Vagina (tissue), 2 donors: ENCODE measurements at regions not wholly inside any gene's neighbourhood (a gene's known extent, or its start where the extent isn't known, plus 50 kb on each side); places are given as distances from the start of the nearest gene placed in this dataset.

Experiments
- DNase-seq, 2 donors: peaks; one replicate each; pipeline ENCODE4 v3.0.0-alpha.2; 2017; ENCODE audit errors: extremely low spot score in 2 of 2
- H3K27ac ChIP-seq: fragments of 200-600 bp; sonication (generic); one replicate; pipeline ENCODE4 v1.5.1; 2019
- H3K27me3 ChIP-seq: fragments of 200-600 bp; sonication (generic); one replicate; pipeline ENCODE4 v1.5.1; 2019
- H3K36me3 ChIP-seq, 2 donors: fragments of 200-600 bp; sonication (generic); one replicate each; pipeline ENCODE4 v1.5.1; 2017 to 2019
- H3K4me1 ChIP-seq: fragments of 200-600 bp; sonication (generic); one replicate; pipeline ENCODE4 v1.5.1; 2019
- H3K4me3 ChIP-seq, 2 donors: fragments of 200-600 bp; sonication (generic); 1 replicate in 1 of 2; 2 replicates in 1 of 2; pipeline ENCODE4 v1.5.1; 2016 to 2019
- H3K9me3 ChIP-seq: fragments of 200-600 bp; sonication (generic); one replicate; pipeline ENCODE4 v1.5.1; 2019
- POLR2A ChIP-seq, 2 donors: fragments of 450-650 bp; IDR thresholded peaks; one replicate each; pipeline ENCODE4 v1.6.1; 2017; ENCODE audit warnings: antibody characterized with exemption in 2 of 2, mild to moderate bottlenecking in 2 of 2, moderate library complexity in 2 of 2
- POLR2AphosphoS5 ChIP-seq, 2 donors: sonication (generic); formaldehyde crosslinking; IDR thresholded peaks; one replicate each; pipeline ENCODE4 v1.9.0; 2017; ENCODE audit warnings: antibody characterized with exemption in 2 of 2, mild to moderate bottlenecking in 2 of 2, low read depth in 1 of 2; ENCODE audit not compliant: insufficient read depth in 1 of 2
- intact Hi-C: fragments of 100-400 bp; cut with DNase I; formaldehyde crosslinking; loops from one replicate; pipeline ENCODE4 v1.15.1; 2023
- TF ChIP-seq, protein P1 (sequence below), 3 experiments: fragments of 450-650 bp in 2 of 3; fragments of 200-600 bp in 1 of 3; sonication (generic) in 1 of 3; IDR thresholded peaks; one replicate each; pipeline ENCODE4 v1.5.1; 2017 to 2019; ENCODE audit warnings: antibody characterized with exemption in 3 of 3, mild to moderate bottlenecking in 2 of 3, moderate library complexity in 2 of 3

DNA sequence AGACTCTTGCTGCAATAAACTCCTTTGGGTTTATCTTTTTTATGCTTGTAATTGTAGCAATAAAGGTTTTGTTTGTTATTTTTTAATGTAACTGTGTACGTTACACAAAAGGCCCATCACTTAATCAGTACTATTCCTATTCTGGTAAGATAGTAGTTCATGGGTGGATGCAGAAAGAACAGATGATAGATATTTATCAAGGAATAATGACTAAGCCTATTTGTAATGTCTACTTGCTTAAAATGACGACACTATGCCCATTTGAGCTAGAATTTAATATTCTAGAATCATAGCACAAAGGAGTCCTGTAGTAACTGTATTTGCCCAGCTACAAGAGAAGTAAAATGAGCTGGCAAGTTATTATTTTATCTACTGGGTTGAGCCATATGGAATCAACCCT is 235.4 kb upstream of the DYNLRB2 start:
- Histone ChIP-seq H3K36me3 (no peaks in the 10 kb centered on the region), H3K4me3 (no peak overlapping the region), H3K9me3 (no peaks in the 10 kb centered on the region), H3K27ac (no peak overlapping the region), H3K4me1 (no peaks in the 10 kb centered on the region), H3K27me3 (no peaks in the 10 kb centered on the region)
- intact Hi-C loops, result no loop called here
- TF ChIP-seq POLR2AphosphoS5 (IDR thresholded peaks at IDR 0.05; ENCODE audit: insufficient read depth in 1 of 2, low read depth in 1 of 2) (no peak), POLR2A (IDR thresholded peaks at IDR 0.05) (no peak)
- TF ChIP-seq, protein P1, sequence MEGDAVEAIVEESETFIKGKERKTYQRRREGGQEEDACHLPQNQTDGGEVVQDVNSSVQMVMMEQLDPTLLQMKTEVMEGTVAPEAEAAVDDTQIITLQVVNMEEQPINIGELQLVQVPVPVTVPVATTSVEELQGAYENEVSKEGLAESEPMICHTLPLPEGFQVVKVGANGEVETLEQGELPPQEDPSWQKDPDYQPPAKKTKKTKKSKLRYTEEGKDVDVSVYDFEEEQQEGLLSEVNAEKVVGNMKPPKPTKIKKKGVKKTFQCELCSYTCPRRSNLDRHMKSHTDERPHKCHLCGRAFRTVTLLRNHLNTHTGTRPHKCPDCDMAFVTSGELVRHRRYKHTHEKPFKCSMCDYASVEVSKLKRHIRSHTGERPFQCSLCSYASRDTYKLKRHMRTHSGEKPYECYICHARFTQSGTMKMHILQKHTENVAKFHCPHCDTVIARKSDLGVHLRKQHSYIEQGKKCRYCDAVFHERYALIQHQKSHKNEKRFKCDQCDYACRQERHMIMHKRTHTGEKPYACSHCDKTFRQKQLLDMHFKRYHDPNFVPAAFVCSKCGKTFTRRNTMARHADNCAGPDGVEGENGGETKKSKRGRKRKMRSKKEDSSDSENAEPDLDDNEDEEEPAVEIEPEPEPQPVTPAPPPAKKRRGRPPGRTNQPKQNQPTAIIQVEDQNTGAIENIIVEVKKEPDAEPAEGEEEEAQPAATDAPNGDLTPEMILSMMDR (IDR thresholded peaks at IDR 0.05), result no peak
- no peak for DNase-seq

DNA sequence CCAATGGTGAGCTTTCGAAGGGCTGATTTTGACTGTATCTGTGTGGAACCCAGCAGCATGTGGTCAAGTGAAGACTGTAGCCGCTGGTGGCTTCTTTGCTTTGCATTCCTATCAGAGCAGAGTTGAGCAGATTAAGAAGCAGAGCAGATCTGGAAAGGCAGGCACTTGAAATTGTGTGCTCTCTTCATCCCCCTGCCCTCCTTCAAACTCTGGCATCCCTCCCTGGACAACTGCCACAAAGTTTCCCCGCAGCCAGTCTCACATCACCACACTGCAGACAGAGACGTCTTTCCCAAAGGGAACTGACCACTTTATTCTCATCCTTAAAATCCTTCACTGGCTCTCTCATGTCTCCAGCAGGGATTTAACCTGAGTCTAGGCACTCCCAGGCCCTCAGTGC is 237.1 kb upstream of the DYNLRB2 start:
- Histone ChIP-seq H3K4me3 (no peak overlapping the region), H3K36me3 (no peaks in the 10 kb centered on the region), H3K27ac (no peak overlapping the region), H3K27me3 (no peaks in the 10 kb centered on the region), H3K9me3 (no peaks in the 10 kb centered on the region), H3K4me1 (no peaks in the 10 kb centered on the region)
- no peak for TF ChIP-seq POLR2AphosphoS5 (IDR thresholded peaks at IDR 0.05; ENCODE audit: insufficient read depth in 1 of 2, low read depth in 1 of 2)
- no peak for TF ChIP-seq POLR2A (IDR thresholded peaks at IDR 0.05)
- TF ChIP-seq, protein P1 (IDR thresholded peaks at IDR 0.05), result no peak
- DNase-seq, result no peak
- intact Hi-C loops, result no loop called here

DNA sequence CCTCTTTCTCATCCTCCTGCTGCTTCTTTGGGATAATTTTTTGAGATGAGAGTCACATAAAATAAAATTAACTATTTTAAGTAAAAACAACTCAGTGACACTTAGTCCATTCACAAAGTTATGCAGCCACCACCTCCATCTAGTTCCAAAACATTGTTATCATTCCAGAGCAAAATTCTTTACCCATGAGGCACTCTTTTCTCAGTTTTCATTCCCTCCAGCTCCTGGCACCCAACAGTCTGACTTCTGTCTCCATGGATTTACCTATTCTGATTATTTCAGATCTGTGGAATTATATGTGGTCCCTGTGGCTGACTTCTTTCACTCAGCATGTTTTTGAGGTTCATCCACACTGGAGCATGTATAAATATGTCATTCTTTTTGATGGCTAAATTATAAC is 239.9 kb upstream of the DYNLRB2 start:
- H3K27ac ChIP-seq, result no peak overlapping the region

DNA sequence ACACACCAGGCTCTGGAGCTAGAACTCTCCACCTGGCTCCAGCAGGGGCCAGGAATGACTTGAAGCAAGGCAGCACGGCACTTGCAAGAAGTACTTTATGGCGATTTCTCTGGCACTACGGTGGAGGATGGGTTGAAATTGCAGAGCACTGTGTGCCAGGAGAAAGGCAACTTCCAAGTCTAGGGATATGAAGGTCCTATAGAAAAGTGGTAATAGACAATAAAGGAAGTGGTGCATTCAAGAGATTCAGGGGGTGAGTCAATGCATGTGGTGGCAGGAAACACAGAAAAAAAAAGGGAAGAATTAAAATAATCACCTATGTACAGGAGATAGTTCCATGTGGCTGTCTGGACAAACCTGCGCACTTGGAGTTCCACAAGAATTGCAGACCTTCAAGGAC is 240.3 kb upstream of the DYNLRB2 start:
- no peaks in the 10 kb centered on the region for H3K27me3 ChIP-seq
- no peak overlapping the region for H3K4me3 ChIP-seq
- H3K36me3 ChIP-seq, result no peaks in the 10 kb centered on the region
- no peaks in the 10 kb centered on the region for H3K4me1 ChIP-seq
- no peak overlapping the region for H3K27ac ChIP-seq
- TF ChIP-seq, protein P1 (IDR thresholded peaks at IDR 0.05), result no peak
- TF ChIP-seq POLR2A (IDR thresholded peaks at IDR 0.05), result no peak
- TF ChIP-seq POLR2AphosphoS5 (IDR thresholded peaks at IDR 0.05; ENCODE audit: insufficient read depth in 1 of 2, low read depth in 1 of 2), result no peak
- DNase-seq, result no peak
- H3K9me3 ChIP-seq, result no peaks in the 10 kb centered on the region
- intact Hi-C loops, result no loop called here

More for the DNA sequence above, 239.9 kb upstream of the DYNLRB2 start:
- Histone ChIP-seq H3K4me1 (no peaks in the 10 kb centered on the region), H3K27me3 (no peaks in the 10 kb centered on the region), H3K9me3 (no peaks in the 10 kb centered on the region), H3K36me3 (no peaks in the 10 kb centered on the region), H3K4me3 (no peak overlapping the region)
- no peak for DNase-seq
- intact Hi-C loops, result no loop called here
- TF ChIP-seq POLR2AphosphoS5 (IDR thresholded peaks at IDR 0.05; ENCODE audit: insufficient read depth in 1 of 2, low read depth in 1 of 2) (no peak), POLR2A (IDR thresholded peaks at IDR 0.05) (no peak)
- TF ChIP-seq, protein P1 (IDR thresholded peaks at IDR 0.05), result no peak

DNA sequence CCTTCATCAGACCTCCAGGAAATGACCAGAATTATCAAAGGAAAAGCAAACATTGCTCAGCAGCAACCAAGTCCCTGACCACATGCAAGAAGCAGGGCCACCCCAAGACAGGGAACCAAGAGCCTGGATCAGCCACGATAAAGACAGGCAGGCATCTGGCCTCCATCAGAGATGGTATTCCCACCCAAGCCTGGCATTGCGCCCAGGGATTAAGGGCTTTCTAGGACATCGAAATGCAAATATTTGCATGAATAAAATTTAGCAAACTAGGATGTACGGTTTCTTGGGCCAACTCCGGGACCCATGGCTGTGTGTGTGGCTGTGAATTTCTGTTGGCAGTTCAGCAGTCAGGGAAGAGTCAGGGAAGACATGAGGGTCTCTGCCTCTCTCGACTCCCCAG is 241.4 kb upstream of the DYNLRB2 start:
- H3K36me3 ChIP-seq, result no peaks in the 10 kb centered on the region
- TF ChIP-seq POLR2AphosphoS5 (IDR thresholded peaks at IDR 0.05; ENCODE audit: insufficient read depth in 1 of 2, low read depth in 1 of 2), result no peak
- TF ChIP-seq, protein P1 (IDR thresholded peaks at IDR 0.05), result no peak
- TF ChIP-seq POLR2A (IDR thresholded peaks at IDR 0.05), result no peak
- no peaks in the 10 kb centered on the region for H3K27me3 ChIP-seq
- no peak overlapping the region for H3K4me3 ChIP-seq
- H3K9me3 ChIP-seq, result no peaks in the 10 kb centered on the region
- H3K27ac ChIP-seq, result no peak overlapping the region
- intact Hi-C loops, result no loop called here
- DNase-seq, result no peak
- no peaks in the 10 kb centered on the region for H3K4me1 ChIP-seq
